GM12892 (cell line): ENCODE measurements at regions not wholly inside any gene's neighbourhood (a gene's known extent, or its start where the extent isn't known, plus 50 kb on each side); places are given as distances from the start of the nearest gene placed in this dataset.

ENCODE experiments used
- POLR2A ChIP-seq: IDR thresholded peaks from 2 replicates; pipeline ENCODE4 v1.6.1; 2011; ENCODE audit warnings: low read depth, low read length, control low read depth
- POLR2AphosphoS5 ChIP-seq: IDR thresholded peaks from 2 replicates; pipeline ENCODE4 v1.6.1; 2011; ENCODE audit warnings: low read depth, low read length, control low read depth

DNA sequence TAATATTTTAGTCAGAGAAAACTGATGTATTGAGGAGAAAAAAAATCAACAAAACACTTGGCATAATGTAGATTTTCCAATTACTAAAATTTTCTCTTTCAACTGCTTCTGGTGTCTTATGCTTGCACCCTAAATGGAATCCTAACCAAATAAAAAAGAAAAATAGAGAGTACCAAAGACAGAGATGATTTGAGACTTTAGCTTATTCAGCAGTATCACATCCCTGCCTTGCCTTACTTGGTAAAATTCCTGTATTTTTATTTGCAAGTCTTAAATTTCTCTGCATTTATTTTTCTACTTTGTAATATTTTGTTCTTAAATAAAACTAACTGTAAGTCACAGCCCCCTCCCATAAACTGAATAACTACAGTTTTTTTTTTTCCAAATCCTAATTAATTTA, 950.5 kb upstream of the INTU start:
- TF ChIP-seq POLR2AphosphoS5 (no peak), POLR2A (no peak)
